ENCODE measurements at regions not wholly inside any gene's neighbourhood (a gene's known extent, or its start where the extent isn't known, plus 50 kb on each side); places are given as distances from the start of the nearest gene placed in this dataset.
A peak's percentile ranks its signal among the peaks of the same experiment; 100 is the strongest.
"Not testable (repeated sequence)": the region's sequence is repeated elsewhere in the genome, so short reads cannot be mapped to it uniquely, and the experiment has no call there.

GRCh38 chr14:34171431-34172172 is 220.7 kb upstream of the EGLN3 start:
- no peak for DNase-seq

- DNase-seq: no peak
Observed at GRCh38 chr14:34170882-34171281, 220.0 kb upstream of the EGLN3 start.

GRCh38 chr14:34169561-34169960 is 218.7 kb upstream of the EGLN3 start:
- DNase-seq: no peak

DNA sequence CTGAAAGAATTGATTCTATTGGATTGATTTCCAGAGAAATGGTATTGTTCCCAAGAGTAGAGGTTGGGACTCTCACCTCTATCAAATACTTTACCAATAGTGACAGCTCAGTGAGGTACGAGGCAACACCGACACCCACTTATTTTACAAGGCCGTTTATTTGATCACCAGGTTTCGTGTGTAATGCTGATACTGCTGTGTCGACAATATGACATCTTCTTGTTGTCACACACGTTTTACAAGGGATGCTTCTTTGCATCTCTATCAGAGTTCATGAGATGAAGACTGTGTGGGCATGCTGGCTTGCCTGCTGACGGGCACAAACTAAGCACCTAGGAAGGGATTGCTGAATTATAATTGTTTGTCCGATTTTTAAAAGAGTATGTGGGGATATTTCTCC is 217.8 kb upstream of the EGLN3 start:
- no peak for DNase-seq

DNA sequence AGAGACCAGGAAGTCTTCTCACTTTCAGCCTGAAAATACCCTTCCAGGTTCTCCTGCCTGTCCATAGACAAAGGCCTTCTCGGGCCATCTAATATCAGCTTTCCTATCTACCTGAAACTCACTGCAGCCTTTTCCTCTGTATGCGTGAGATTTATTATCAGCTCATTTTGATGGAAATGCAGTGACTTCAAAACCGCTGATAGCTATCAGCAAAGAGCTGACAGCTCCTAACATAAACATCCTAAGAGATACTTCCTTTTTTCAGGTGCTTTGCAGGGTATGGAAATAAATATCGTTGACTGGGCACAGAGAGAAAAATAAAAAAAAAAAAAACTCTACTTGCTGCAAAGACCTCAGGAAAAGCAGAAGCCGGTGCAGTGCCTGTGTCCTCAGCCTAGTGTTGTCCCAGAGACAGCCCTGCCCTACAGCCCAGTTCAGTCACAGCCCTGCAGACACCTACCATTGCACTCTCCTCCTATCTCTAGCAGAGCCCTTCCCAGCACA is 215.0 kb upstream of the EGLN3 start:
- peak; percentile 53 for DNase-seq

DNA sequence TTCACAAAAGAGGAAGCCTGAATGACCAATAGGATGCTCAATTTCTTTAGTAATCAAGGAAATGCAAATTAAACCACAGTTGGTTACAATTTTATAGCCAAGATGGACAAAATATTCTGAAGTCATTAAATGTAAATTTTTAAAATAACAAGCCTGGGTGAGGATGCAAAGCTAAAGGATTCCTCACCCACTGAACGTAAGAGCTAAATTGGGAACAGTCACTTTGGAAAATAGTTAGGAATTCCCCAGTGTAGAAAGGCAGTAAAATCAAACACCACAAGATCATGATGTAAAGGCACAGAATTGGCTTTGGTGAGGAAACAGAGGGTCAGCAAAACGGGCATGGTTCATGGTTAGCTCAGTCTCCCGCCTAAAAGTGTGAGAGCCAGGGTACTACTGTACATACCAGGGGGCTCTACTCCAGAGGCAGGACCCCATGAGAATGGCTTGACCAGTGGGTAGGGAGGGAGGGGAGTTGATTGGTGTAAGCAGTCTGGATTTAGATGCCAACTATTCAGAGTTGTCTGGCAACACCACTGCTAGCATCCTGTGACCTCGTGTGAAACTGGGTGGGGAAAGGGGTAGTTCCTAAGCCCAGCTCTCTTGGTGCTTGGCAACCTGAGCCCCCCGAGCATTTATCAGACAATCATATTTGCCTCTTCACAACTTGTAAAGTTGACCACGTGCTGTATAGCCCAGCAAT is 213.4 kb upstream of the EGLN3 start:
- no peak for DNase-seq

DNA sequence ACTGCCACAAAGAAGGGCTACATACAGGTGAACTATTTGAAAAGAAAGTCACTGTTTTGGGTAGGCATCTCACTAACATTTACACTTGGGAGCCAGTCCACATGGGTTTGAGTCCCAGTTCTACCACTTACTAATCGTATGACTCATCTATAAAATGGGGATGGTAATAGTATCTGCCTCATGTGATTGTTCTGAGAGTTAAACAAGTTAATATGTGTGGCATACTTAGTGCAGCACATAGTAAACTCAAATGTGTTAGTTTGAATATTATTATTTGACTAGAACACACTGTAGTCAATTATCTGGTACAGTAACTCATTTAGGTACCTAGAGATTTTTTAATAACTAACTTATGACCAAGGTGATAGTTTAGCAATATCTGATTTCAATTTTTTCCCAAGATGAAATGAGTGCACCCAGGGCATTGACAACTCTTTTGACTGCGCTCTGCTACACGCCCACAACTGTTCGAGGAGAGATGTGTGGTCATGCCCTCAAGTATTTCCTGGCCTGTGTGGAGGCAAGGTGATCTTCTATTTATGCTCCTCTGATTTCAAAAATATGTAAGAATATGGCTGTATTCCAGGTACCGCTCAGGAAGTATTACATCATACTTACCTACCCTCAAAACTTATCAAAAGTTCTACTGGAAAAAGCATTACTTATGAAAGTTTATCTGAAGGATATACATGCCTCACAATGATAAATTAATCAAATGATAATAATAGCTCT is 210.6 kb upstream of the EGLN3 start:
- peak; percentile 26 for DNase-seq

DNA sequence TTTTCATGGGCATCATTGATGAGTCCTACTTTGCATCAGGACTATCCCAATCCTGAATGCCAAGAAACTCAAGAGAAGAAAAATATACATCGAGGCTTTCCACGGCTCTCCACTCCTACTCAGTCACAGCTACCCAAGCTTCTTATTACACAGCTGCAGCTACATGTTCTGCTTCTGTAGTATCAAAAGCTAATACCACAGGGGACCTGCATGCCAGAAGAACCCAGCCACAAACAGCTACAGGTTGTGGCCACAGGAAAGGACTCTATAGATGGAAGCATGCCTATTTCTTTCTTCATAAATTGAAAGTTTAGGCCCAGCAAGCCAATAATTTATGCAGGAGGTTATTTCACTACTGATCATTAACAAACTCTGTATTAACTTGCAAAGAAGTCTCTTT is 209.7 kb upstream of the EGLN3 start:
- DNase-seq: peak; percentile 53

GRCh38 chr14:34157651-34158050 is 206.8 kb upstream of the EGLN3 start:
- DNase-seq: no peak

DNA sequence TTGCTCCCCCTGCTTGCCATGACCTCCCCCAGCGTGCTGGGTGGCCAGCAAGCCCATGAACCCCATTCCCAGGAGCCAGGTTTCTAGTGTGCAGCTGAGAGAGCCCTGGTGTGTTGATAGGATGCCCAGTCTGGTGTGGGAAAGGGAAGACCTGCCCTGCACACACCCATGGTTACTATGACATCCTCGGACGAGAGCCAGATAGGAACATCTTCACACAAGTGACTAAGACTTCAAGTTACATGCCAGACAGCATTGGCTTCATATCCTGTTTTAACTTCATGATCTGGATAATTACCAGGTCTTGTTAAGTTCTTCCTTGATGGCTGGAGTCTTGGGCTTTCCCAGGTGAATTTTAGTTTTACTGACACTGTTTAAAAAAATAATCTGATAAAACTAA is 196.6 kb upstream of the EGLN3 start:
- no peak for DNase-seq

DNA sequence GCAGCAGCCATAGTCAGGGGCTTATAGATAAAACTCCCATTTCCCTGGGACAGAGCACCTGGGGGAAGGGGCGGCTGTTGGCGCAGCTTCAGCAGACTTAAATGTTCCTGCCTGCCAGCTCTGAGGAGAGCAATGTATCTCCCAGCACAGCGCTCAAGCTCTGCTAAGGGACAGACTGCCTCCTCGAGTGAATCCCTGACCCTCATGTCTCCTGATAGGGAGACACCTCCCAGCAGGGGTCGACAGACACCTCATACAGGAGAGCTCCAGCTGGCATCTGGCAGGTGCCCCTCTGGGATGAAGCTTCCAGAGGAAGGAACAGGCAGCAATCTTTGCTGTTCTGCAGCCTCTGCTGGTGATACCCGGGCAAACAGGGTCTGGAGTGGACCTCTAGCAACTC is 189.3 kb upstream of the EGLN3 start:
- not testable (repeated sequence) for DNase-seq

GRCh38 chr14:34139160-34140121 is 188.6 kb upstream of the EGLN3 start:
- peak; percentile 61 for DNase-seq

- no peak for DNase-seq
Observed at GRCh38 chr14:34138175-34138574, 187.3 kb upstream of the EGLN3 start.

GRCh38 chr14:34137001-34137745 is 186.3 kb upstream of the EGLN3 start:
- no peak for DNase-seq

DNA sequence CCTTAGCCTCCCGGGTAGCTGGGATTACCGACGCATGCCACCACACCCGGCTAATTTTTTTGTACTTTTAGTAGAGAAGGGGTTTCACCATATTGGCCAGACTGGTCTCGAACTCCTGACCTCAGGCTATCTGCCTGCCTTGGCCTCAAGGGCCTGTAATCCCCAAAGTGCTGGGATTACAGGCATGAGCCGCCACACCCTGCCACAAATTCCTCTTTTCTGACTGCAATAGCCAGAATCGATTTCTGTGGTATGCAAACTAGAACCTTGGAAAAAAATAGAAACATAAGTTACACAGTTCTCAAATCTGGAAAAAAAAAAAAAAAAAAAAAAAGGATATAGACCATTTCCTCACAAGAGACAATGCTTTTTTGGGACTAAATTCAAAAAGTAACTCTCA is 184.6 kb upstream of the EGLN3 start:
- no peak for DNase-seq

GRCh38 chr14:34134484-34134883 is 183.6 kb upstream of the EGLN3 start:
- DNase-seq: no peak

DNA sequence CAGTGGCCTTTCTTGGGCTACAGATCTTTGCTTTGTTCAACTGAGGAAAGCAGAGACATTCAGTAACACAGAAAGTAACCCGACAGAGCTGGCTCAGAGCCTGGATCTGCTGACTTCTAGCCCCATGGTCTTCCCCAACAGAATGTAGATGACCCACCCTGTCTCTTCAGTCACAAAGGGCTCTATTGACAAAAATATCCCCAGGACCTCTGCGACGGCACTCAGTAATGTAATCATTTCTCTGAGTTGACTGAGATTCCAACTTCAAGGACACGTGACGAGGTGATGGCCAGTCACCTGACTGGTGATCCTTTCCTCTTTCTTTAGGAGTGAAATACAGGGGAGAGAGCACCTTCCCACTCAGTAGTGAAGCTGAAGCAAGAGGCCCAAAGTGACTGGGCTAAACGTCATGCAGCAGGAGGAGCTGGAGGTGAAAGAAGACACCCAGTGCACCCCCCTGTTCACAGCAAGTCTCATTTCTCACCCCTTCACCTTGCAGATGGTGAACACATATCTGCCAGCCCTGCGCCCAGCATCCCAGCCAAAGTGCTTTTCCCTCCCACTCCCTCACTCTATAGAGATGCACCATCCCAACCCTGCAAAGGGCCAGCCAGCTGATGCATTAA is 179.2 kb upstream of the EGLN3 start:
- DNase-seq: no peak

DNA sequence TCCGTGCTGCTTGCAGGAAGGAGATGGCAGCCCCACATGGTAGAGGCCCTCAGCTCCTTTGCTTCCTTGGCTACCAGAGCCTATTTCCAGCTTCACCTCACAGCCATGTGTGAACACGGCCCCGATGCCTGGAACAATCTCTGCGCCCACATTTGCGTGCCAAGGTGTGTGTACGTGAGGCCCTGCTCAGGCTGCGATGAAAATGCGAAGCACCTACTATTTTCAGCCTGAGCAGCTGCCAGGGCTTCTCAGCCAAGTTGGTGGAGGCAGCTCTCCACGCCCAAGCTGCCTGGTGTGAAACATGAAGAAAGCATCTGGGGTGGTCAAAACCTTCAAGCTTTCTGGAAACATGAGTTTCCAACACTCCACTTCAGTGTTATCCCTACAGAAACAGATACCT is 177.8 kb upstream of the EGLN3 start:
- DNase-seq: no peak

- DNase-seq: no peak
Observed at GRCh38 chr14:34126586-34126985, 175.7 kb upstream of the EGLN3 start.

DNA sequence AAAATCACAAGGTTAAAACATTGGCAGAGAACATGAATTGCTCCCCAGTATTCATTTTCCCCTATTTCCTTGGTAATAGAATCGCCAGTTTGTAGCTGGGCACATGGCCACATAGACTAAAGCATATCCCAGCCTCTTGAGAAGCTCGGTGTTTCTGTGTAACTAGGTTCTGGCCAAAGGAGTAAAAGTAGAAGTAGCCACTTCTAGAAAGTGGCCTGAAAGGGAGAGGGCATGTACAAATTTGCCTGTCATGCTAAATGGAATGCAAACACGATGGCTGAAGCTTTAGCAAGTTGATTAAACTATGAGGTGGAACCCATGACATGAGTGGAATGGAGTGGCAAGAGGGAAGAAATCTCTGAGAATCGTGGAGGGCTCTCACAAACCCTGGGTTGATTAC is 173.7 kb upstream of the EGLN3 start:
- DNase-seq: no peak

GRCh38 chr14:34122650-34123049 is 171.8 kb upstream of the EGLN3 start:
- DNase-seq: no peak
